Naive thymus-derived CD8-positive, alpha-beta T cell (primary cell): ENCODE measurements at regions not wholly inside any gene's neighbourhood (a gene's known extent, or its start where the extent isn't known, plus 50 kb on each side); places are given as distances from the start of the nearest gene placed in this dataset.
"Not testable (repeated sequence)": the region's sequence is repeated elsewhere in the genome, so short reads cannot be mapped to it uniquely, and the experiment has no call there.

Experiments used
- ATAC-seq, 2 donors: fragments of 150-1000 bp; cut with Tn5 transposase in 1 of 2; sonication (Bioruptor Pico), chemical (Tn5 transposase) in 1 of 2; 1 replicate in 1 of 2; 2 replicates in 1 of 2; pipeline ENCODE4 v1.10.0; 2021; ENCODE audit warnings: mild to moderate bottlenecking in 2 of 2, moderate library complexity in 2 of 2
- POLR2A ChIA-PET: fragments of 350-600 bp; sonication (Branson Sonifier 250); formaldehyde crosslinking; loops from one replicate; lab custom pipeline; 2021; ENCODE audit warnings: antibody characterized with exemption; lab: Charles Lee
- DNase-seq, 10 donors: peaks; one replicate each; pipeline versions ENCODE4 v3.0.0 to v3.0.0-alpha.2; 2020 to 2022
- H3K27ac Mint-ChIP-seq, 10 donors: one replicate each; pipeline ENCODE4 v1.8.0; 2020 to 2022; ENCODE audit warnings: mild to moderate bottlenecking in 10 of 10, mixed read lengths in 10 of 10, moderate library complexity in 4 of 10, inconsistent platforms in 1 of 10
- H3K27me3 Mint-ChIP-seq, 5 donors: one replicate each; pipeline ENCODE4 v1.8.0; 2021 to 2022; ENCODE audit warnings: mixed read lengths in 5 of 5
- H3K36me3 Mint-ChIP-seq, 3 donors: one replicate each; pipeline ENCODE4 v1.8.0; 2020 to 2022; ENCODE audit warnings: mixed read lengths in 3 of 3, mild to moderate bottlenecking in 2 of 3, inconsistent platforms in 1 of 3
- H3K4me1 Mint-ChIP-seq, 4 donors: one replicate each; pipeline ENCODE4 v1.8.0; 2021 to 2022; ENCODE audit warnings: mixed read lengths in 4 of 4
- H3K4me3 Mint-ChIP-seq, 10 donors: one replicate each; pipeline ENCODE4 v1.8.0; 2020 to 2022; ENCODE audit warnings: mild to moderate bottlenecking in 10 of 10, mixed read lengths in 10 of 10, moderate library complexity in 6 of 10, inconsistent platforms in 1 of 10
- H3K9me3 Mint-ChIP-seq, 9 donors: one replicate each; pipeline ENCODE4 v1.8.0; 2020 to 2022; ENCODE audit warnings: mixed read lengths in 9 of 9, mild to moderate bottlenecking in 3 of 9, inconsistent platforms in 1 of 9, moderate library complexity in 1 of 9

GRCh38 chr10:30542895-30543288 lies 86.7 kb downstream of the LYZL2 start:
- no peak for ATAC-seq
- Mint-ChIP-seq H3K27me3 (peaks cover 0 to 3% (median 0%) of the 10 kb centered on the region in 5 donors), H3K36me3 (peaks cover 0 to 3% (median 0%) of the 10 kb centered on the region in 3 donors), H3K4me3 (no peak overlapping the region), H3K27ac (no peak overlapping the region), H3K4me1 (peaks cover 0 to 7% (median 0%) of the 10 kb centered on the region in 4 donors), H3K9me3 (peaks cover 0 to 2% (median 0%) of the 10 kb centered on the region in 9 donors)
- POLR2A ChIA-PET = no interaction called here
- no peak for DNase-seq

DNA sequence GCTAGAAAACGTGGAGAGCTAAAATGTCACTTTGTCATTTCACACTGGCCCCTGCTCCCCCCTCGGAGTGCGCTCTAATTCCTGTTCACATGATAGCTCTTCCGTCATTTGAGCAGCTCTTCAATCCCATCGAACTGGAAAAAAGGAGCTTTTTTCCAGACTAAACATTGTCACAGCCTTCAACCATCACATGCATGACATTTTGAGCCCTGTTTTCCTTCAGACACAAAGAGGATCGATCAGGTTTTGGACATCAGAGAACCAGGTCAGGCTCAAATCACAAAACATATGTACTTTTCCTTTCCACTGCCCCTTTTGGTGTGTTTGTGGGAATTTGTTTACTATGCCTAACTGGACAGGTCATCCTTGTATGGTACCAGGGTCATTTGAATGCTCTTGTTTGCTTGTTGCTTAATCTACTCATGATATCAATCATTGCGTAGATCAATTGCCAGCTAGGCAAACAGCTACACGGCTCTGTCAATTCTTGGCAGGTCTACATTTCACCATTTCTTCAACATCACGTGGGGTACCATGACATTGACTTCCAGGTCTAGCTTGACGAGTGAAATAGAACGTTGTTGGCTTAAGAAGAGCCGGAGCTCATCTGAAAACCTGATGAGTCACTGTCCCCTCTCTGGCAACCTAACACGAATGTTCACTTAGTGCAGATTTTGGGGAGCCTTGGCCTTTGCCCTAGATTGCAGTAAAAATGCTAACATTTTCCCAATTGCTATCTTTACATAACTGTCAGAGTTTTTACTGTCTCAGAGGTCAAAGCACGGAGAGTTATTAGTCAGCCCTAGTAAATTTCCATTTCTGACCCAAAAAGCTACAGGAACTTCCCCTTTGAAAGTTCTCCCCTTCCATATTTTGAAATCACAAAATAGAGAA lies 87.3 kb downstream of the LYZL2 start:
- Mint-ChIP-seq H3K9me3 (peaks cover 0 to 2% (median 0%) of the 10 kb centered on the region in 9 donors), H3K27me3 (peaks cover 0 to 3% (median 0%) of the 10 kb centered on the region in 5 donors), H3K27ac (no peak overlapping the region), H3K36me3 (peaks cover 0 to 3% (median 0%) of the 10 kb centered on the region in 3 donors), H3K4me1 (peaks cover 0 to 10% (median 0%) of the 10 kb centered on the region in 4 donors), H3K4me3 (no peak overlapping the region)
- no peak for ATAC-seq
- POLR2A ChIA-PET = no interaction called here
- no peak for DNase-seq

DNA sequence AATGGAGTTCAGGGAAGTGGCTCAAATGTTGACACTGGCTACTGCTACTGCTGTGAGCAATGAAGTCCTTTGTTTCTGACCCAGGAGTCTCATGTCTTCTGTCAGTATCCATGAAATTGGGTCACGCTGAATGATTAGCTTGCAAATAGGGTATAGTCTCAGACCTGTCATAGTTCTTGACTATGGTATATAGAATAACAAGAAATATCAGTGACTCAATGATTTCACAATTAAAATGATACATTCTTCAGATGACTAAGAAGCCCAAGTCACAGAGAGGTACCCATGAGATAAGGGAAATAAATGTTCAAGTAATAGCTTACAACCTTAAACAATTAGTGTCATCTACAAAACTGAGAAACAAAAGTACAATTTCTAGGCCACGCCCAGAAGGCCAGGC lies 89.3 kb downstream of the LYZL2 start:
- no peak overlapping the region for H3K4me3 Mint-ChIP-seq
- H3K27ac Mint-ChIP-seq = no peak overlapping the region
- peaks cover 0 to 19% (median 0%) of the 10 kb centered on the region in 4 donors for H3K4me1 Mint-ChIP-seq
- no peaks in the 10 kb centered on the region for H3K9me3 Mint-ChIP-seq
- no peak for ATAC-seq
- H3K27me3 Mint-ChIP-seq = no peaks in the 10 kb centered on the region
- H3K36me3 Mint-ChIP-seq = peaks cover 0 to 3% (median 0%) of the 10 kb centered on the region in 3 donors
- POLR2A ChIA-PET = no interaction called here
- DNase-seq = no peak

DNA sequence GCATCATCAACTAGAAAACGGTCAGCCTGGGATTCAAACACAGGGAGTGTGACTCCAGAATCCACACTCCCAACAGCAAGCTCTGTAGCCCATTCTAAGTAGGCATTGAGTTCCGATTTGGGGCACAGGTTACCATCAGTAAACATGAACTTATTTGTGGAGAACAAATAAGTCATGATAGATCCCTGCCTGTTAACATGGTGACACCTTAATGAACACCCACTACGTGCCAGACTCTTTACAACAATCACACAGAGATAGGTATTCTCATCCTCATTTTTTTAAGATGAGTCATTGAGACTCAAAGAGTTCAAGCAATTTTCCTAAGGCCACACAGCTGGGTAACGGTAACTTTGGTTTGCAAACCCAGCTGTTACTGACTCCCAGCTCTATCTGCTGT lies 91.5 kb downstream of the LYZL2 start:
- Mint-ChIP-seq H3K27ac (no peak overlapping the region), H3K27me3 (peaks cover 0 to 2% (median 0%) of the 10 kb centered on the region in 5 donors), H3K4me1 (peaks cover 3 to 28% (median 6%) of the 10 kb centered on the region in 4 donors), H3K36me3 (peaks cover 0 to 3% (median 0%) of the 10 kb centered on the region in 3 donors), H3K9me3 (no peaks in the 10 kb centered on the region), H3K4me3 (no peak overlapping the region)
- DNase-seq = no peak
- POLR2A ChIA-PET = no interaction called here
- no peak for ATAC-seq

GRCh38 chr10:30537586-30537985 lies 92.0 kb downstream of the LYZL2 start:
- DNase-seq (no peak), ATAC-seq (no peak)
- Mint-ChIP-seq H3K27me3 (peaks cover 0 to 2% (median 0%) of the 10 kb centered on the region in 5 donors), H3K27ac (no peak overlapping the region), H3K4me1 (peaks cover 3 to 29% (median 6%) of the 10 kb centered on the region in 4 donors), H3K36me3 (peaks cover 0 to 3% (median 0%) of the 10 kb centered on the region in 3 donors), H3K4me3 (no peak overlapping the region), H3K9me3 (no peaks in the 10 kb centered on the region)
- POLR2A ChIA-PET = no interaction called here

DNA sequence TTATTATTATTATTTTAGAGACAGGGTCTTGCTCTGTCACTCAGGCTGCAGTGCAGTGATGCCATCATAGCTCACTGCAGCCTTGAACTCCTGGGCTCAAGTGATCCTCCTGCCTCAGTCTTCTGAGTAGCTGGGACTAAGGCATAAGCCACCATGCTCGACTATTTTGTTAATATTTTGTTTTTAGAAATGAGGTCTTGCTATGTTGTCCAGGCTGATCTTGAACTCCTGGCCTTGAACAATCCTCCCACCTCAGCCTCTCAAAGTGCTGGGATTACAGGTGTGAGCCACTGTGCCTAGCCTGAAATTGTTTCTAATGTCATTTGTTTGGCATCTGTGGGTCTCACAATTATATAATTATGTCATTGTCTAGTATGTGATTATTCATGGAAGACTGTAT lies 92.4 kb downstream of the LYZL2 start:
- not testable (repeated sequence) for H3K4me3 Mint-ChIP-seq, H3K9me3 Mint-ChIP-seq, DNase-seq, H3K27ac Mint-ChIP-seq, H3K36me3 Mint-ChIP-seq, H3K27me3 Mint-ChIP-seq, ATAC-seq
- H3K4me1 Mint-ChIP-seq = peaks cover 3 to 34% (median 8%) of the 10 kb centered on the region in 4 donors
- POLR2A ChIA-PET = interaction anchor here (0.6 kb wide), 1 partner anchor 108 kb away, joined by 3 read pairs; no protein-coding TSS in a partner anchor

- Mint-ChIP-seq H3K27me3 (peaks cover 0 to 2% (median 0%) of the 10 kb centered on the region in 5 donors), H3K36me3 (no peaks in the 10 kb centered on the region), H3K9me3 (no peaks in the 10 kb centered on the region), H3K4me1 (peaks cover 3 to 38% (median 9%) of the 10 kb centered on the region in 4 donors), H3K27ac (peak overlapping the region in 1 of 10 donors; percentile 55), H3K4me3 (no peak overlapping the region)
- POLR2A ChIA-PET = interaction anchor here (0.6 kb wide), 1 partner anchor 107 kb away, joined by 3 read pairs; no protein-coding TSS in a partner anchor
- no peak for DNase-seq
- no peak for ATAC-seq
Observed at GRCh38 chr10:30536578-30536977, 93.0 kb downstream of the LYZL2 start.

DNA sequence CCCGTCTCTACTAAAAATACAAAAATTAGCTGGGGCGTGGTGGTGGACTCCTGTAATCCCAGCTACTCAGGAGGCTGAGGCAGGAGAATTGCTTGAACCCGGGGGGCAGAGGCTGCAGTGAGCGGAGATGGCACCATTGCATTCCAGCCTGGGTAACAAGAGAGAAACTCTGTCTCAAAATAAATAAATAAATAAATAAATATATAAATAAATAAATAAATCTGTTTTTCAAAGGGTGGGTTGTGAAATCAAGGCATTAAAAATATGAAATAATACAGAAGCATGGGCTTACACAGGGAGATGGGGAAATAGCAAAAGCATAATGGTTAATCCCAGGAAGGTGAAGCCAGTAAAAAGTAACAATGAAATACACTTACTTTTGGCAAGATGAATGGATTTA lies 93.9 kb downstream of the LYZL2 start:
- H3K27ac Mint-ChIP-seq = no peak overlapping the region
- DNase-seq (no peak), ATAC-seq (no peak)
- POLR2A ChIA-PET = no interaction called here
- H3K4me1 Mint-ChIP-seq = peaks cover 3 to 44% (median 10%) of the 10 kb centered on the region in 4 donors
- no peaks in the 10 kb centered on the region for H3K9me3 Mint-ChIP-seq
- H3K4me3 Mint-ChIP-seq = no peak overlapping the region
- no peaks in the 10 kb centered on the region for H3K36me3 Mint-ChIP-seq
- H3K27me3 Mint-ChIP-seq = peaks cover 0 to 2% (median 0%) of the 10 kb centered on the region in 5 donors

DNA sequence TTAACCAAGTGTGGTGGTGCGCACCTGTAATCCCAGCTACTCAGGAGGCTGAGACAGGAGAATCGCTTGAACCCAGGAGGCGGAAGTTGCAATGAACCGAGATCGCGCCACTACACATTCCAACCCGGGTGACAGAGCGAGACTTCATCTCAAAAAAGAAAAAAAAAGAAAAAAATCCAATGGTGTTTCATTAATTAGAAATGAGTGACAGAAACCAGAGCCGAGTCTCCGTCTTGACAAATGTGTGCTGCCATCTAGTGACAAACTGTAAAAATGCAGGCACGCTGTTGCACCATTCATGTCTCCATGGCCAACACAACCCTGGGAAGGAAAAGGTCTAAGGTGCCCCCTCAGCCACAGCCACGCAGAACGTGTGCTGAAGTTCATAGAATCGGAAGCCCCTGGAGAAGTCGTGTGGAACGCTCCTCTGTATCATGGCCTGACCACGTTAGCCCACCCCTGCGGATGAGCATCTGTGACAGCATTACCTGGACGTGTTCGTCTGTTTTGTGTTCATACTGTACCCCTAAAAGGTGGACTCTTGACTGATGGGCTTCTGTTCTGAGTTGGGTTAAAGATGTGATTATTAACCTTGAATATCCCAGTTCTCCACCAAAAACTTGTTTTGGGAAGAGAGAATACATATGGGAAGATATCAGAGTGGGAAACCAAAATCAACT lies 94.9 kb downstream of the LYZL2 start:
- Mint-ChIP-seq H3K4me1 (peaks cover 7 to 53% (median 19%) of the 10 kb centered on the region in 4 donors), H3K9me3 (no peaks in the 10 kb centered on the region), H3K27me3 (peaks cover 0 to 2% (median 0%) of the 10 kb centered on the region in 5 donors), H3K27ac (peak overlapping the region in 1 of 10 donors; percentile 23), H3K4me3 (no peak overlapping the region), H3K36me3 (no peaks in the 10 kb centered on the region)
- DNase-seq (peak; percentile 30 to 84 (median 69)), ATAC-seq (peak; percentile 25 to 41)
- POLR2A ChIA-PET = interaction anchor here (0.6 to 3.7 kb wide), 3 partner anchors 9 to 118 kb away, joined by 3 to 10 read pairs (median 6); no protein-coding TSS in a partner anchor

DNA sequence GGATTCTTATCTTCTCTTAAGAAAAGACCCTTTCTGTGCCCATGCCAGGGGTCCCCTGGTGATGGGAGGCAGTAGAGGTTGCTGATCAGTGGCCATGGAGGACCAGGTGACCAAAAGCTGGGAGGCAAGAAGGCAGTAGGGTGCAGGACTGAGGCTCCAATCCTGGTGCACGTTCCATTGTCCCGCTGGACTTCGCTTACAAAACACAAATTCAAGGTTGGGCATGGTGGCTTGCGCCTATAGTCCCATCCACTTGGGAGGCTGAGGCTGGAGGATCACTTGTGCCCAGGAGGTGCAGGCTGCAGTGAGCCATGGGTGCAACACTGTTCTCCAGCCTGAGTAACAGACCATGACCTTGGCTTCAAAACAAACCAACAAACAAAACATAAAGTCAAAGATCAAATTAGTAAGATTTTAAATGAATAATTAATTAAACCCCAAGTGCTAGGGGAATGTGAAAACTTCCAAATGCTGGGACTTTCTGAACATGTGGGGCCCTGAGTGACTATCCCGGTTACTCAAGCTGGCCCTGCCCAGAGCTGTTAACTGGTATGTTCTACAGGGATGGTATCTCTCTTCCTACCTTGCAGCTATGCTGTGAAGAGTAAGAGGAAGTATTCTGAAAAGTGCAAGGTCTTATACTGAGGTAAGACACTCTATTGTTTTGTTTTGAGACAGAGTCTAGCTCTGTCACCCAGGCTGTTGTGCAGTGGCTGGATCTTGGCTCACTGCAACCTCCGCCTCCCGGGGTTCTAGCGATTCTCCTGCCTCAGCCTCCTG lies 97.6 kb downstream of the LYZL2 start:
- DNase-seq (no peak), ATAC-seq (no peak)
- Mint-ChIP-seq H3K9me3 (no peaks in the 10 kb centered on the region), H3K4me1 (peaks cover 15 to 71% (median 39%) of the 10 kb centered on the region in 4 donors), H3K27me3 (peaks cover 0 to 2% (median 0%) of the 10 kb centered on the region in 5 donors), H3K4me3 (peak overlapping the region in 2 of 10 donors; percentile 25 to 64), H3K27ac (peak overlapping the region in 9 of 10 donors; percentile 35 to 93 (median 64)), H3K36me3 (no peaks in the 10 kb centered on the region)
- POLR2A ChIA-PET = interaction anchor here (0.5 to 3.7 kb wide), 6 partner anchors 75 to 138 kb away, joined by 3 to 10 read pairs (median 4); partner anchors contain the start of gene MAP3K8

DNA sequence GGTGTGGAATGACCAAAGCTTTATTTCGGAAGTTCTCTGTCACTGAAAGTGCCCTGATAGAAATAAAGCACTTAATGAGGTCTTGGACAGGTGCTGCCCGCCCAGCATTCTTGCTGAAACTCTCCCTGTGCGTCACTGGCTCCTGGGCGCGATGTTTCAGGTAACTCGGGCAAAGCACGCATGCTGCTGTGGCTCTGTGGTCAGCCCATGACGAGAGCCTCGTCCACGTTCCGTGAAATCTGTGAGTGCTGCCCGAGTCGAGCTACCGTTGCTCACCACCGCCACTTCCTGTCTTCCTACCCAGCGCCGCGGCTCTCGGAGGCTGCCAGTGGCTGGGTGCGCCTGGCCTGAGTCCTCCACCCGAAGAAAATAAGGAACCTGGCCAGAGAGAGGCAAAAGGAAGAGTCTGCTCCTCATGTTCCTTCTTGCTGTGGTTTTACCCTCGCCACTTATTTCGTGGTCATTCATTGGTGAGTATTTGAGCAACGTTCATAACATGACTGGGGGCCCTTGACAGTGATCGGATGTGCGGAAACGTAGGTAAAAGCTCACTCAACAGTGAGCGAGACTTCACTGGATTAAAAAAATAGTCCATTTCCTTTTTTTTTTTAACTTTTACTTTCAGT lies 95.5 kb downstream of the MAP3K8 start:
- Mint-ChIP-seq H3K4me3 (peak overlapping the region; percentile 84 to 92 (median 89)), H3K36me3 (no peaks in the 10 kb centered on the region), H3K4me1 (peaks cover 22 to 78% (median 55%) of the 10 kb centered on the region in 4 donors), H3K27me3 (no peaks in the 10 kb centered on the region), H3K9me3 (no peaks in the 10 kb centered on the region), H3K27ac (peak overlapping the region; percentile 97 to 99 (median 98))
- peak; percentile 47 to 89 (median 80) for DNase-seq
- peak; percentile 88 to 92 for ATAC-seq
- POLR2A ChIA-PET = interaction anchor here (0.6 to 2.0 kb wide), 16 partner anchors 28 to 180 kb away, joined by 3 to 12 read pairs (median 4); partner anchors contain the start of genes MAP3K8 and MTPAP
